ENCODE measurements at regions not wholly inside any gene's neighbourhood (a gene's known extent, or its start where the extent isn't known, plus 50 kb on each side); places are given as distances from the start of the nearest gene placed in this dataset.

DNA sequence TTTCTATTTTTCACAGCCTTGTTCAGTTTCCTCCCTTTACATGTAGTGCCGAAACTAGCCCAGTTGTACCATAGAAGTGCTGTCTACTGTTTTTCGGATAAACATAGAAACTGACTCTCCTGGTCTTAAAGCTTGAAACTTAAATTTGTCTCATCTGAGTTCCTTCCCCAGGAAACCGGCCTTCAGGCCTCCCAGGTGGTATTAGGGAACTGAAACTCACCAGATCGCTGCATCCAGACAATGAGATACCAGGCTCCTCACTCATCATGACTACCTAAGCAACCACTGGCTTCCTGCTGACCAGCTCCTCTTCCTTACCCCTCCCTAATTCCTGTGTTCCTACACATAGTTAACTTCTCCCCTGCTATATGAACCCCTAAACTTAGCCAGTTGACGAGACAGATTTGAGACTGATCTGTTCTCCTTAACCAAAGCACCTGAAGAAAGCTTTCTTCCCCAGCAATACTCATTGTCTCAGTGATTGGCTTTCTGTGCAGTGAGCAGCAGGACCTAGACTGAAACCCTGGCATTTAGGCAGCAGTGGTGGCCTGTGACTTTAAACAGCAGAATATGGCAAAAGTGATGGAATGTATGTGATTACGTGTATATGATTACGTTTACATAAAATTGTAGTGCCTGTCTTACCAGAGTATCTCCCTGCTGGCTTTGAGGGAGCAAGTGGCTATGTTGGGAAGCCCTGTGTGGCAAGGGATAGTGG, 959.1 kb upstream of the LCORL start:
- TF ChIP-seq, protein P1, sequence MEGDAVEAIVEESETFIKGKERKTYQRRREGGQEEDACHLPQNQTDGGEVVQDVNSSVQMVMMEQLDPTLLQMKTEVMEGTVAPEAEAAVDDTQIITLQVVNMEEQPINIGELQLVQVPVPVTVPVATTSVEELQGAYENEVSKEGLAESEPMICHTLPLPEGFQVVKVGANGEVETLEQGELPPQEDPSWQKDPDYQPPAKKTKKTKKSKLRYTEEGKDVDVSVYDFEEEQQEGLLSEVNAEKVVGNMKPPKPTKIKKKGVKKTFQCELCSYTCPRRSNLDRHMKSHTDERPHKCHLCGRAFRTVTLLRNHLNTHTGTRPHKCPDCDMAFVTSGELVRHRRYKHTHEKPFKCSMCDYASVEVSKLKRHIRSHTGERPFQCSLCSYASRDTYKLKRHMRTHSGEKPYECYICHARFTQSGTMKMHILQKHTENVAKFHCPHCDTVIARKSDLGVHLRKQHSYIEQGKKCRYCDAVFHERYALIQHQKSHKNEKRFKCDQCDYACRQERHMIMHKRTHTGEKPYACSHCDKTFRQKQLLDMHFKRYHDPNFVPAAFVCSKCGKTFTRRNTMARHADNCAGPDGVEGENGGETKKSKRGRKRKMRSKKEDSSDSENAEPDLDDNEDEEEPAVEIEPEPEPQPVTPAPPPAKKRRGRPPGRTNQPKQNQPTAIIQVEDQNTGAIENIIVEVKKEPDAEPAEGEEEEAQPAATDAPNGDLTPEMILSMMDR (IDR thresholded peaks at IDR 0.05): no peak
- TF ChIP-seq POLR2A (IDR thresholded peaks at IDR 0.05): no peak
